ENCODE measurements at regions not wholly inside any gene's neighbourhood (a gene's known extent, or its start where the extent isn't known, plus 50 kb on each side); places are given as distances from the start of the nearest gene placed in this dataset.

- TF ChIP-seq, protein P1, sequence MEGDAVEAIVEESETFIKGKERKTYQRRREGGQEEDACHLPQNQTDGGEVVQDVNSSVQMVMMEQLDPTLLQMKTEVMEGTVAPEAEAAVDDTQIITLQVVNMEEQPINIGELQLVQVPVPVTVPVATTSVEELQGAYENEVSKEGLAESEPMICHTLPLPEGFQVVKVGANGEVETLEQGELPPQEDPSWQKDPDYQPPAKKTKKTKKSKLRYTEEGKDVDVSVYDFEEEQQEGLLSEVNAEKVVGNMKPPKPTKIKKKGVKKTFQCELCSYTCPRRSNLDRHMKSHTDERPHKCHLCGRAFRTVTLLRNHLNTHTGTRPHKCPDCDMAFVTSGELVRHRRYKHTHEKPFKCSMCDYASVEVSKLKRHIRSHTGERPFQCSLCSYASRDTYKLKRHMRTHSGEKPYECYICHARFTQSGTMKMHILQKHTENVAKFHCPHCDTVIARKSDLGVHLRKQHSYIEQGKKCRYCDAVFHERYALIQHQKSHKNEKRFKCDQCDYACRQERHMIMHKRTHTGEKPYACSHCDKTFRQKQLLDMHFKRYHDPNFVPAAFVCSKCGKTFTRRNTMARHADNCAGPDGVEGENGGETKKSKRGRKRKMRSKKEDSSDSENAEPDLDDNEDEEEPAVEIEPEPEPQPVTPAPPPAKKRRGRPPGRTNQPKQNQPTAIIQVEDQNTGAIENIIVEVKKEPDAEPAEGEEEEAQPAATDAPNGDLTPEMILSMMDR (IDR thresholded peaks at IDR 0.05; ENCODE audit: extremely low read depth, low read depth, low read length) = no peak
- DNase-seq (ENCODE audit: insufficient read length, low spot score, missing footprints) = peak; percentile 95
- H3K4me2 ChIP-seq (ENCODE audit: insufficient read depth, low read length) = peak overlapping the region; percentile 89
- no peaks in the 10 kb centered on the region for H3K9me3 ChIP-seq (ENCODE audit: low read depth, low read length)
- H4K20me1 ChIP-seq (ENCODE audit: insufficient read depth, low read length) = peaks cover 18% of the 10 kb centered on the region
- no peaks in the 10 kb centered on the region for H3K36me3 ChIP-seq (ENCODE audit: insufficient read depth, low read length)
- H3K79me2 ChIP-seq (ENCODE audit: insufficient read depth, low read length) = peaks cover 44% of the 10 kb centered on the region
- H3K27me3 ChIP-seq (ENCODE audit: insufficient read depth, low read length) = no peaks in the 10 kb centered on the region
- peak overlapping the region; percentile 84 for H3K4me3 ChIP-seq (ENCODE audit: insufficient read depth, low read length)
- peaks cover 13% of the 10 kb centered on the region for H3K4me1 ChIP-seq (ENCODE audit: insufficient read depth, low read length)
- H3K27ac ChIP-seq (ENCODE audit: low read depth, low read length) = peak overlapping the region; percentile 79
- H2AFZ ChIP-seq (ENCODE audit: low read length) = peak overlapping the region; percentile 91
Observed at GRCh38 chr10:91162495-91163268, 57.8 kb upstream of the PCGF5 start.

DNA sequence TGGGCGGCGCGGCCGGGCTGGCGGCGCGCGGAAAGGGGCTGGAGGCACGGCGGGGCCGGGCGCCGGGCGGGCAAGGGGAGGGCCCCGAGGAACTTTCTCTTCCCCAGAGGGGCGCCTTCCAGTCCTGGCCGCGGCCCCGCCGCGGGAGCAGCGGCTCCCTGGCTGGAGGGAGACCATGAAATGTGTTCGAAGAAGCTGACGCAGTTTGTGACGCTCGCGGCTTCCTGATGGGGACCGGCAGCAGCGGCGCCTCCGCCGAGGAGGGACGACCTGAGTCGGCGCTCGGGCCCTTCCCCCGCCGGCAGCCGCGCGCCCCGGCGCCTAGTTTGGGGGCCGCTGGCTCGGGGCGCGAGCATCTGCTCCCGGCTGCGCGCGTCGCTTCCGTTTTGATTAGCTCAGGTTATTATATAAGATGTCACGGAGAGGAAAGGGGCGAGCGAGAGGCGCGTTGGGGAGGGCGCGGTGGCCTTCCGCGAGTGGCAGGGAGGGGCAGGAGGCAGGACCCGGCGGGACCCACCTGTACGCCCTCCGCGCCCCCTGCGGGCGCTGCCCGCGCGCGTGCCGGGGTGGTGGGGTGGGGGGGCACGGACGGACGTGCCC is 57.1 kb upstream of the PCGF5 start:
- DNase-seq (ENCODE audit: insufficient read length, low spot score, missing footprints) = peak; percentile 94
- H3K27ac ChIP-seq (ENCODE audit: low read depth, low read length) = peak overlapping the region; percentile 79
- H2AFZ ChIP-seq (ENCODE audit: low read length) = peak overlapping the region; percentile 58
- peak overlapping the region; percentile 74 for H3K4me2 ChIP-seq (ENCODE audit: insufficient read depth, low read length)
- peaks cover 25% of the 10 kb centered on the region for H4K20me1 ChIP-seq (ENCODE audit: insufficient read depth, low read length)
- H3K9me3 ChIP-seq (ENCODE audit: low read depth, low read length) = no peaks in the 10 kb centered on the region
- H3K79me2 ChIP-seq (ENCODE audit: insufficient read depth, low read length) = peaks cover 50% of the 10 kb centered on the region
- H3K27me3 ChIP-seq (ENCODE audit: insufficient read depth, low read length) = no peaks in the 10 kb centered on the region
- no peaks in the 10 kb centered on the region for H3K36me3 ChIP-seq (ENCODE audit: insufficient read depth, low read length)
- H3K4me3 ChIP-seq (ENCODE audit: insufficient read depth, low read length) = peak overlapping the region; percentile 84
- TF ChIP-seq, protein P1 (IDR thresholded peaks at IDR 0.05; ENCODE audit: extremely low read depth, low read depth, low read length) = no peak
- peaks cover 13% of the 10 kb centered on the region for H3K4me1 ChIP-seq (ENCODE audit: insufficient read depth, low read length)

DNA sequence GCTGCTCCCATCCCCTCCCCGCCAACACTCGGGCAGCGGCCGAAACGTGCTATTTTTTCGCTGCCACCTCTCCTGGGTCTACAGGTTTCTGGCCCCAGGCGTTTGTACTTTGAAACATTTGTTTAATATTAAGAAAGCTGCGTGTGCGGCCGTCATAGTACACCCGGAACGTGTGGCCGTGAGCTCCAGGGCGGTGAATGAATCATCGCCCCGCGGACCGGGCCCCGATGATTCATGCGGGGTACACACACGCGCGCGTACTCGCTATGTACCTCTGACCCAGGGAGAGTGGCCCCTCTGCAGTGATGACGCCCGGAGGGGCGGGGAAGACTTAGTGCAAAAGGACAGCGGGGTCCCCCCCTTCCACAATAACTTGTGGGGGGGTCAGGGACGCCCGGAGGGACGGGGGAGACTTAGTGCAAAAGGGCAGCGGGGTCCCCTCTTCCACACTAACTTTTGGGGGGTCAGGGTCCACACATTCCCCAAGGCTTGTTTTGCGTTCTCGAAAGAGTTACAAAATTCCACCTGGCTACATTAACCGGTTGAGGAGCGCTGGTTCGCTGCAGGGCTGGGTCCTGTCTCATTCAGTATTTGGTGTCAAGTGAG is 56.5 kb upstream of the PCGF5 start:
- peaks cover 13% of the 10 kb centered on the region for H3K4me1 ChIP-seq (ENCODE audit: insufficient read depth, low read length)

More for the DNA sequence above, 56.5 kb upstream of the PCGF5 start:
- DNase-seq (ENCODE audit: insufficient read length, low spot score, missing footprints) = peak; percentile 98
- TF ChIP-seq, protein P1 (IDR thresholded peaks at IDR 0.05; ENCODE audit: extremely low read depth, low read depth, low read length) = no peak
- Histone ChIP-seq H3K79me2 (ENCODE audit: insufficient read depth, low read length) (peaks cover 55% of the 10 kb centered on the region), H3K9me3 (ENCODE audit: low read depth, low read length) (no peaks in the 10 kb centered on the region), H3K27me3 (ENCODE audit: insufficient read depth, low read length) (no peaks in the 10 kb centered on the region), H3K4me2 (ENCODE audit: insufficient read depth, low read length) (peak overlapping the region; percentile 74), H4K20me1 (ENCODE audit: insufficient read depth, low read length) (peaks cover 26% of the 10 kb centered on the region), H3K36me3 (ENCODE audit: insufficient read depth, low read length) (no peaks in the 10 kb centered on the region), H3K27ac (ENCODE audit: low read depth, low read length) (peak overlapping the region; percentile 79), H2AFZ (ENCODE audit: low read length) (peak overlapping the region; percentile 58), H3K4me3 (ENCODE audit: insufficient read depth, low read length) (peak overlapping the region; percentile 84)

Measured in osteoblast (primary cell).